Neutrophil (primary cell): ENCODE measurements at regions not wholly inside any gene's neighbourhood (a gene's known extent, or its start where the extent isn't known, plus 50 kb on each side); places are given as distances from the start of the nearest gene placed in this dataset.

ENCODE experiments used
- H3K27ac ChIP-seq: fragments of 200-600 bp; sonication (generic); 2 replicates; pipeline ENCODE4 v1.5.1; 2016; ENCODE audit warnings: mild to moderate bottlenecking, moderate library complexity
- H3K27me3 ChIP-seq: fragments of 200-600 bp; sonication (generic); 2 replicates; pipeline ENCODE4 v1.6.0; 2016; ENCODE audit warnings: mild to moderate bottlenecking
- H3K36me3 ChIP-seq: fragments of 200-600 bp; sonication (generic); 2 replicates; pipeline ENCODE4 v1.5.1; 2017
- H3K4me1 ChIP-seq, 2 experiments: fragments of 200-600 bp in 1 of 2; sonication (generic) in 1 of 2; 1 replicate in 1 of 2; 2 replicates in 1 of 2; pipeline versions ENCODE4 v1.5.1 to v1.6.1; 2013 to 2016; ENCODE audit warnings: low read depth in 1 of 2, low read length in 1 of 2, mild to moderate bottlenecking in 1 of 2, moderate library complexity in 1 of 2; ENCODE audit not compliant: control insufficient read depth in 1 of 2, insufficient read depth in 1 of 2
- H3K4me3 ChIP-seq, 2 experiments: fragments of 200-600 bp in 1 of 2; sonication (generic) in 1 of 2; 1 replicate in 1 of 2; 2 replicates in 1 of 2; pipeline ENCODE4 v1.5.1; 2013 to 2016; ENCODE audit warnings: low read depth in 1 of 2, low read length in 1 of 2, mild to moderate bottlenecking in 1 of 2, moderate library complexity in 1 of 2
- H3K9me3 ChIP-seq: fragments of 200-600 bp; sonication (generic); 2 replicates; pipeline ENCODE4 v1.5.1; 2016
- CTCF ChIP-seq: fragments of 200-600 bp; sonication (generic); IDR thresholded peaks from 2 replicates; pipeline ENCODE4 v1.5.1; 2016; ENCODE audit warnings: antibody characterized with exemption

DNA sequence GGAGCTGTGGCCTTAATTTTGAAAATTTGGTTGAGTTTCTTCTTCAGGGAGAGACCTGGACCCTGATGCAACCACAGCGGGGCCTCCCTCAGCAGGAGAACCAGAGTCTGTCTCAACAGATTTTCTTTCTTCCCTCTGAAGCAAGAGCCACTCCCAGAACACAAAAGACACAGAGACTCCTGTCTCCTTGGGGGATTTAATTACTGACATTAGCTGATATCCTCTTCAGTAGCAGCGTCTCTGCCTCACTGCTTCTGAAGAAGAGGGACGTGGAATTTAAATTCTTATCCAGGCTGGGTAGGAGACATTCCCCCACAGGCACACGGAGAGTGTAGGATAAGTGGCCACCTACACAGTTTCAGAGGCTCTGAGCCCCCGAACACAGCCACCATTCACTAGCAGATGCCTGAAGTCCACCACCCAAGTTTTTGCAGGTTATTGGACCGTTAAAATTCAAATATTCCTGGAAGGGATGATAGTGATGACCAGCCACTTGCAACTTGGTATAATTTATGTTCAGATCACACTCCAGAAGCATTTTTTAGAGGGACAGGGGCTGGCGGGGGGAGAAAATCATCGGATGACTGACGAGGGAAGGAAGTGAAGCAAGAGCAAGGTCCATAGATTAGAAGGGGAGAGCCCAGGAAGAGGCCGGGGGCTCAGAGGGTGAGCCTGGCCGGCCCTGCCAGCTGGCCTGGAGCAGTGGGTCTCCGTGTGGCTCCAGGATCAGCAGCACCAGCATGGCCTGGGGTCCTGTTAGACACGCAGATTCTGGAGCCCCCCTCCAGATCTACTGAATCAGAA, 109.7 kb downstream of the BDH1 start:
- Histone ChIP-seq H3K36me3 (no peaks in the 10 kb centered on the region), H3K9me3 (no peaks in the 10 kb centered on the region), H3K27me3 (peaks cover 13% of the 10 kb centered on the region), H3K4me1 (no peaks in the 10 kb centered on the region), H3K4me3 (no peak overlapping the region), H3K27ac (no peak overlapping the region)
- TF ChIP-seq CTCF: no peak

GRCh38 chr3:197444793-197445379, 110.9 kb downstream of the BDH1 start:
- Histone ChIP-seq H3K36me3 (no peaks in the 10 kb centered on the region), H3K27me3 (peaks cover 16% of the 10 kb centered on the region), H3K27ac (no peak overlapping the region), H3K4me1 (no peaks in the 10 kb centered on the region), H3K9me3 (no peaks in the 10 kb centered on the region), H3K4me3 (no peak overlapping the region)
- TF ChIP-seq CTCF: no peak

- Histone ChIP-seq H3K4me3 (no peak overlapping the region), H3K27me3 (peaks cover 16% of the 10 kb centered on the region), H3K9me3 (no peaks in the 10 kb centered on the region), H3K27ac (no peak overlapping the region), H3K36me3 (no peaks in the 10 kb centered on the region), H3K4me1 (no peaks in the 10 kb centered on the region)
- TF ChIP-seq CTCF: no peak
Observed at GRCh38 chr3:197443506-197443905, 112.3 kb downstream of the BDH1 start.

- H3K27ac ChIP-seq: no peak overlapping the region
- no peak for TF ChIP-seq CTCF
- no peaks in the 10 kb centered on the region for H3K36me3 ChIP-seq
- H3K9me3 ChIP-seq: no peaks in the 10 kb centered on the region
- H3K27me3 ChIP-seq: peaks cover 6% of the 10 kb centered on the region
- H3K4me3 ChIP-seq: no peak overlapping the region
- H3K4me1 ChIP-seq: no peaks in the 10 kb centered on the region
Observed at GRCh38 chr3:197440717-197441303, 115.0 kb downstream of the BDH1 start.

GRCh38 chr3:197438906-197439305, 116.9 kb downstream of the BDH1 start:
- Histone ChIP-seq H3K4me3 (no peak overlapping the region), H3K4me1 (no peaks in the 10 kb centered on the region), H3K36me3 (no peaks in the 10 kb centered on the region), H3K9me3 (no peaks in the 10 kb centered on the region), H3K27ac (no peak overlapping the region), H3K27me3 (peaks cover 18% of the 10 kb centered on the region)
- no peak for TF ChIP-seq CTCF
